IPS-18a (cell line): ENCODE measurements at regions not wholly inside any gene's neighbourhood (a gene's known extent, or its start where the extent isn't known, plus 50 kb on each side); places are given as distances from the start of the nearest gene placed in this dataset.

ENCODE experiments used
- H3K27ac ChIP-seq: one replicate; pipeline ENCODE4 v1.5.1; 2013; ENCODE audit warnings: low read length
- H3K27me3 ChIP-seq: one replicate; pipeline ENCODE4 v1.6.1; 2013; ENCODE audit warnings: mild to moderate bottlenecking, low read length; ENCODE audit not compliant: control insufficient read depth, insufficient read depth
- H3K36me3 ChIP-seq: one replicate; pipeline ENCODE4 v1.6.1; 2013; ENCODE audit warnings: low read depth, low read length; ENCODE audit not compliant: control insufficient read depth
- H3K4me1 ChIP-seq: one replicate; pipeline ENCODE4 v1.6.1; 2013; ENCODE audit warnings: low read depth, low read length; ENCODE audit not compliant: control insufficient read depth
- H3K4me3 ChIP-seq: one replicate; pipeline ENCODE4 v1.5.1; 2013; ENCODE audit warnings: low read length
- H3K9ac ChIP-seq: one replicate; pipeline ENCODE4 v1.6.1; 2013; ENCODE audit warnings: mild to moderate bottlenecking, low read length, moderate library complexity
- H3K9me3 ChIP-seq: one replicate; pipeline ENCODE4 v1.6.1; 2013; ENCODE audit warnings: low read depth, low read length; ENCODE audit not compliant: control insufficient read depth

DNA sequence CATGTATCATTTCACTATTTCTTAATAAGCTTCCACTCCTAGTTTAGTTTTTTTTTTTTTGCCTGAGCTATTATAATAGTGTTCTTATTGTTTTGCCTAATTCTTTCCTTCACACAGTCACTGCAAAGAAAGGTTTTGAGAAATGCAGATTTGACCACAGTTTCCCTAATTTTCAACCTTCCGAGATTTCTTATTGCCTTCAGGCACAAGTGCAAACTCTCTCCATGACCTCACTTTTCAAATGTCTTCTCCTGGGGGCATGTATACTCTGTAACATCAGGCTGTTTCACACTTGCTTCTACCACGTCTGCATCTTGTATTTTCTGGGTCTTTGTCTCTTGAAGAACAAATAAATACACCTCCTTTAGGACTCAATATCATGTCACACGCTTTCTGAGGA lies 339.0 kb upstream of the CITED2 start:
- H3K9ac ChIP-seq, result no peak overlapping the region
- no peaks in the 10 kb centered on the region for H3K36me3 ChIP-seq
- H3K27me3 ChIP-seq, result no peaks in the 10 kb centered on the region
- no peak overlapping the region for H3K4me3 ChIP-seq
- no peaks in the 10 kb centered on the region for H3K9me3 ChIP-seq
- H3K4me1 ChIP-seq, result no peaks in the 10 kb centered on the region
- no peak overlapping the region for H3K27ac ChIP-seq

DNA sequence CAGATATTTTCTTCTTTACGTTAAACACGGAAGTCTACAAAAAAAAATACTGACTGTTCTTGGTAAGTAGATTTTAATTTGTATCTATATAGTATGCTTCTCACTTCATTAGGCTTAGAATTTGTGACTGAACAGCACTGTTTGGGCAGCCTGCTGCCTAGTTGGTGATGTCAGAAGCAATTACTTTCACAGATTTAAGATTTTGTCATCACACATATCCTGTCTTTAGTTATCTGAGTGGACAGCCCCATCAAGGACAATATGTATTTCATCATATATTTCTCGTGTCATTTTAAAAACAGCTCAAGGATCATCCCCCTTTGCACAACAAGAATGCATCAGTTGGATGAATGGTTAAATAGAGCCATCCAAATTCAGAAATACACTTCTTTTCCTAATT lies 338.4 kb upstream of the CITED2 start:
- no peak overlapping the region for H3K27ac ChIP-seq
- no peaks in the 10 kb centered on the region for H3K4me1 ChIP-seq
- H3K36me3 ChIP-seq, result no peaks in the 10 kb centered on the region
- no peaks in the 10 kb centered on the region for H3K27me3 ChIP-seq
- no peak overlapping the region for H3K9ac ChIP-seq
- no peaks in the 10 kb centered on the region for H3K9me3 ChIP-seq
- no peak overlapping the region for H3K4me3 ChIP-seq

DNA sequence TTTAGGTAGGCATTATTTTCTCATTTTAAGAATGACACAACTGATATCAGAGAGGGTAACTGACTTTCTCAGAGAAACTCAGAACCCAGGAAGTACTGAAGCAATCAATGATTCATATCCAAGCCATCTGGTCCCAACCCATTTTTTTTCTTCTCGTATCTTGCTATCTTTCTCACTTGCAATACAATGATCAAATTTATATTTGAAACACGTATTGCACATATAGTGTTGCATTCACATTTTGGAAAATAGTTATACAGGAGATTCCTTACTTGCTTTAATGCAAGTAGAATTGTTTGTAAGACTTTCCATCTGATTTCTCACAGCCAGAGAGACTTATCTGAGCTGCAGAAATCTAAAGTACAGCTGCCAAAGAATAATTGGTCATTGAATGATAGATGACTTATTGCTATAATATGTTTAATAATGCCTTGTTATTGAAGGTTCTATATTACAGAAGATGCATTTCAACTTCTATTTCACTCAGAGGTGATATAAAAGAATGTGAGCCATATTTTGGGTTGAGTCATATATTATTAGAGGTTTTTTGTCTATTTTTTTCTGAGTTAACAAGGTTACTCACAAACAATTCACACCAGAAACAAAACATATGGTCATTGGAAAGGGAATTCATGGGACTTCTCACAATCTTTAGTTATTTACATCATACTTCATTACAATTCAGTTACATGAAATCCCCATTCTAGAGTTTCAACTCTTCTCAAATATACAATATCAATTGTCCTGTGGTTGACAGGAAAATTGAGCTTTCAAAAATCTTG lies 337.5 kb upstream of the CITED2 start:
- no peaks in the 10 kb centered on the region for H3K4me1 ChIP-seq
- no peak overlapping the region for H3K9ac ChIP-seq
- no peaks in the 10 kb centered on the region for H3K36me3 ChIP-seq
- no peaks in the 10 kb centered on the region for H3K27me3 ChIP-seq
- no peaks in the 10 kb centered on the region for H3K9me3 ChIP-seq
- no peak overlapping the region for H3K27ac ChIP-seq
- no peak overlapping the region for H3K4me3 ChIP-seq

DNA sequence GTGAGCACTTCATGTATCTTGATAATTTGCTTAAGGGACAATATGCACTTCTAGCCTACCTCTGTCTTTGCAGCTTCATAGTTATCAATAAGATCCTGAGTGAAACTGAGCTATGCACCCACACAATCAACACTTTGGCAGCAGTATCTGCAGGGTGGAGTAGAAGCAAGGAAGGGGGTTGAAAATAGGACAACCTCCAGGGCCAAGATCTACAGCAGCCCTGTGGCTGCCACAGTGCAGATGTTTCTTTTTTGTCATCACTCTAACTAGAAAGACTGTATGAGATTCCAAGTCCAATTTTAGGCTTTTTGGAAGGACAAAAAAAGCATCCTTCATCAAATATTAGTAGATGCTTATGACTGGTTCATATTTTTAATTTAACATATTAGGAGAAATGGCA lies 336.1 kb upstream of the CITED2 start:
- Histone ChIP-seq H3K36me3 (no peaks in the 10 kb centered on the region), H3K4me3 (no peak overlapping the region), H3K9me3 (no peaks in the 10 kb centered on the region), H3K27ac (no peak overlapping the region), H3K4me1 (no peaks in the 10 kb centered on the region), H3K27me3 (no peaks in the 10 kb centered on the region), H3K9ac (no peak overlapping the region)

DNA sequence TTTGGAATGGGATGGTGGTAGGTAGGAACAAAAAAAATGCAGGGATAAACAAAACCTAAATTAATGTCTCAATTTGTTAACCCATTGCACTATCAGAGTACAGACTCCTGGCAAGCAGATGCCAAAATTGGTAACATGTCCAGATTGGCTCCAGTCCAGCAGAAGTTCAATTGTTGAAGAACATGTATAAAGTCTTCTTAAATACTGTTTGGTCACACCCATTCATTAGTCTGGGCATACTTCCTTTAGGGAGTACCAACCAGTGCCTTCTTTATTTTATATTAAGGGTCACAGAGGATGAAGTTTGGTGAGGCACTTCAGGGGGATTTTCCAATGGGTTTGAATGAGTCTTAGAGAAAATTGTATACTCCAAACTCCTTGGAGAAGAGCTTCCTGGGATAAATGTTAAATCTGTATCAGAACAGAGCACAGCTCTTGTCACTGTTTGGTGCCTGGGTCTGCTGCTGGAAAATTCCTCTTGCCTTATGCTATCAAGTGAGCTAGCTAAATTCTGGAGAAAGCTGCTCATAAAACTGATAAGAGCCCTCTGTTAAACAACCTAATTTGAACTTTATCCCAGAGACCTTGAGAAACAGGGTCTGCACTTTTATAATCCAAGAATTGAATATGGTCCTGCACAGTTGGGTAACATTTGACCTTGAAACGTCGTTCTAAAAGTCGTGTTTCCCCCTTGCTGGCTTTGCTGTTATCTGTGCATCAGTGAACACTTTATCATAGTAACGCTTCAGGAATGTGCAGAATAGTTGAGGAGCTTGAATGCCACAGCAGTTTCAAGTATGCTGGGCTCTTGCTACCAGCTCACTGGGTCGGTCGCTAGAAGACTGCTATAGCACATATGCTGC lies 334.1 kb upstream of the CITED2 start:
- Histone ChIP-seq H3K27me3 (no peaks in the 10 kb centered on the region), H3K9me3 (no peaks in the 10 kb centered on the region), H3K4me1 (no peaks in the 10 kb centered on the region), H3K9ac (no peak overlapping the region), H3K27ac (no peak overlapping the region), H3K4me3 (no peak overlapping the region), H3K36me3 (no peaks in the 10 kb centered on the region)

DNA sequence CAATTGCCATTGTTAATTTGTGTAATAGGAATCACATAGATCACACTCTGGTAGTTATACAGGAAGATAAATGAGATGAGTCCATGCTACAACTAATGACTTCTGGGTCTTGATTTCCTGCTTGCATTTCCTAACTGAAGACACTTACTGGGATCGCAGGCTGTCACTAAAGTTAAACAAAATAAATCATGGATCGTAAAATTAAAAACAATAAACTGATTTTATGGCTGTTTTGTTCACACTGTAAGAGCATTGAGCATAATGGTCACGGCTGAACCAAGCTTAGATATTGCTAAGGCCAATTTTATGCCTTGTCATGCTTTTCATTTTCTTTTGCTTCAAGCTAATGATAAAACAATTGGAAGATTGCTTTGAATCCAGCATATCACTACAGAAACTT lies 332.5 kb upstream of the CITED2 start:
- no peak overlapping the region for H3K4me3 ChIP-seq
- H3K36me3 ChIP-seq, result no peaks in the 10 kb centered on the region
- no peak overlapping the region for H3K27ac ChIP-seq
- no peaks in the 10 kb centered on the region for H3K4me1 ChIP-seq
- H3K9me3 ChIP-seq, result no peaks in the 10 kb centered on the region
- H3K9ac ChIP-seq, result no peak overlapping the region
- H3K27me3 ChIP-seq, result no peaks in the 10 kb centered on the region

DNA sequence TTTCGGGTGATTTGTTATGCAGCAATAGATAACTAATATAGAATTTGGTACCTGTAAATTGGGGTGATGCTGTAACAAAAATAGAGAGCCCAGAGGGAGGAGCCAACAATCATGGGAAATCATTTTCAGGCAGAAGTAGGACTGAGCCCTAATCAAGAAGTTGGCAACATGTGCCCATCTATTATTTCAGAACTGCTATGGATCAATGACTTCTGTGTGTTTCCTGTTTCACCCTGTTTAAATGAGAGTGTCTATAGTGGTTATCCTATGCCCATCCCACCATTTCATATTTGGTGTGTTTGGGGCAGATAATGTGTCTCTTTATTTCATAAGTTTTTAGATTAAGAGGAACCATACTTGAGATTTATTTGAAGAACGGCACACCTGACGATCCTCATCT lies 330.8 kb upstream of the CITED2 start:
- no peaks in the 10 kb centered on the region for H3K9me3 ChIP-seq
- H3K4me3 ChIP-seq, result no peak overlapping the region
- H3K9ac ChIP-seq, result no peak overlapping the region
- no peaks in the 10 kb centered on the region for H3K27me3 ChIP-seq
- H3K27ac ChIP-seq, result no peak overlapping the region
- H3K36me3 ChIP-seq, result no peaks in the 10 kb centered on the region
- no peaks in the 10 kb centered on the region for H3K4me1 ChIP-seq

DNA sequence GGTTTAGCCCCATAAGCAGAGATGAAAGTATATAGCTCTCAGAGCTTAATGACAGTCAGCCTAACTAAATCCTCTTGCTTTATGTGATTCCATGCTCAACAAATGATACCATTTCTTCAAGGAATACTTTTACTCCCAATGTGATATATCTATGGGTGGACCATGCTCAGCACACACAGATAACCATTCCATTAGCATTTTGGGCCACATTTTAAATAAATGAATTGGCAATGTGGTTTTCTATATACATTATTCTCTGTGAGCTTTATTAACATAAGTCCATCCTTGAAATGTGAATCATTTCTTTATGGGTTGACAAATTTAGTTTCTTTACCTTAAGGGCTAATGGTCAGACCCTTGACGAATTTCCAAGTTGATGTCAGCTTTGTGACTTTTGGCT lies 329.3 kb upstream of the CITED2 start:
- no peak overlapping the region for H3K4me3 ChIP-seq
- no peaks in the 10 kb centered on the region for H3K27me3 ChIP-seq
- no peaks in the 10 kb centered on the region for H3K9me3 ChIP-seq
- no peaks in the 10 kb centered on the region for H3K36me3 ChIP-seq
- H3K27ac ChIP-seq, result no peak overlapping the region
- no peaks in the 10 kb centered on the region for H3K4me1 ChIP-seq
- no peak overlapping the region for H3K9ac ChIP-seq

DNA sequence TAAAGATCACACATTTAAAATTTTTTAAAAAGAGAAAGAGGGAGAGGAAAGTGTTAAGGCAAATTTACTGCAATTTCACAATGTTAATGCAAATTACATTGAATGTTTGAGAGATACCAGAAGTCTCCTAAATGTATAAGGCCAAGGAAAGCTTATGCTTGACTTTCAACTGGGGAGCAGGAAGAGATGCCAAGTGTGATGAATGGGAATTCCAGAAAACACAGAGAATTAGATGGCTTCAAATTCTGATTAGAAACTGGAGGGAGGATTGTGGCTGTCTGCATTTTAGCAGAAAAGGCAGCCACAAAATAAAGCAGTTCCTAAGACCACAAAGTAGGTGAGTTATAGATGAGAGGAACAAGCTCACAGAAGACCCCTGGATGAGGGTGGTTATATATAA lies 328.3 kb upstream of the CITED2 start:
- Histone ChIP-seq H3K36me3 (no peaks in the 10 kb centered on the region), H3K9me3 (no peaks in the 10 kb centered on the region), H3K27ac (no peak overlapping the region), H3K4me3 (no peak overlapping the region), H3K27me3 (no peaks in the 10 kb centered on the region), H3K4me1 (no peaks in the 10 kb centered on the region), H3K9ac (no peak overlapping the region)

DNA sequence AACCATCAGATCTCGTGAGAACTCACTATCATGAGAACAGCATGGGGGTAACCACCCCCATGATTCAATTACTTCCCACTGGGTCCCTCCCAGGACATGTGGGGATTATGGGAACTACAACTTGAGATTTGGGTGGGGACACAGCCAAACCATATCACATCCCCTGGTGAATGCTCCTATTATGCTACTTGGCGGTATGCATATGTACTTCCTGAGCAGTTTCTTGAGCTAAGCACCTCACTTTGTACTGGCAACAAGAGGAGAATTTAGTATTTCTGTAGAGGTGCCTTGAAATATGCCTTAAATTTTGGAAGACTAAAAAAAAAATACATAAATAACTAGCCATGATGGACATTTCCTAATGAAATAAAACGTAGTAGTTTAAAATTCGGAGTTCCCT lies 327.2 kb upstream of the CITED2 start:
- Histone ChIP-seq H3K4me3 (no peak overlapping the region), H3K36me3 (no peaks in the 10 kb centered on the region), H3K27me3 (no peaks in the 10 kb centered on the region)

DNA sequence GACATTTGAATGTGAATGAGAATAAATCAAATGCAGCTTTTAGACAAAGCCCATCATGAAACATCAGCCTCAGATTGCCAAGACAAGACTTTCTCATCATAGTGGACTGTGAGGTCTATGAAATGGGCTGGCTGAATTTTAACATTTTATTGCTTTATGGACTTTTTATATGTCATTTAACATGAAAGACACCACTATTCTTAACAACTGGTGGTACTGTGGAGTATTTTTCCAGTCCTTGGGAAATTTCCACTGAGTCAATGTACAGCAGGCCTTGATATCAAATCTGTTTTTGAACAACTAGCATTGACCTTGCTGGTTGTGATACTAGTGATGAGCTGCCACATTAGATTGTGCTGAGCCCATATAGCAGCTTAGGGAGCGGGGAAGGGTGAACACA lies 326.6 kb upstream of the CITED2 start:
- H3K4me1 ChIP-seq, result no peaks in the 10 kb centered on the region
- H3K9me3 ChIP-seq, result no peaks in the 10 kb centered on the region
- no peak overlapping the region for H3K4me3 ChIP-seq
- no peaks in the 10 kb centered on the region for H3K36me3 ChIP-seq
- no peak overlapping the region for H3K27ac ChIP-seq
- no peaks in the 10 kb centered on the region for H3K27me3 ChIP-seq
- no peak overlapping the region for H3K9ac ChIP-seq

More for the DNA sequence above, 327.2 kb upstream of the CITED2 start:
- Histone ChIP-seq H3K9me3 (no peaks in the 10 kb centered on the region), H3K4me1 (no peaks in the 10 kb centered on the region), H3K9ac (no peak overlapping the region), H3K27ac (no peak overlapping the region)

DNA sequence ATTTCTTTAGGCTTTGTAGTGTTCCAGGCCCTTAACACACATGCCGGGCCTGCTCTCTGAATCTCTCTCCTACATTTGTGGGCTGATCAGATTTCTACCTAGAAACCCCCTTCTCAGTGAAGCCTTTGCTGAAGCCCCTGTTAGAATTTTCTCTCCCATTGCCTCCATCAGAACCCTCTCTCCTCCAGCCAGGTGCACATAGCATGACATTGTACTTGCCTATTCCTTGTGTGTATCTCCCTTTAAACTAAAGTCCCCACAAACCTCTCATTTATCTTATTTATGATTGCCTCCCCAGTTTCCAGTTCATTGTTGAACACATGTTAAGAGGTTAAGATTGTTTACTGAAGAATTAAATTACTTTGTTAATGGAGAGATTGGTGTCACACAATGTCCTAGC lies 325.5 kb upstream of the CITED2 start:
- no peaks in the 10 kb centered on the region for H3K4me1 ChIP-seq
- H3K27ac ChIP-seq, result no peak overlapping the region
- H3K9me3 ChIP-seq, result no peaks in the 10 kb centered on the region
- H3K4me3 ChIP-seq, result no peak overlapping the region
- H3K36me3 ChIP-seq, result no peaks in the 10 kb centered on the region
- no peak overlapping the region for H3K9ac ChIP-seq
- H3K27me3 ChIP-seq, result no peaks in the 10 kb centered on the region
